OCI-LY3 (cell line): ENCODE measurements at regions not wholly inside any gene's neighbourhood (a gene's known extent, or its start where the extent isn't known, plus 50 kb on each side); places are given as distances from the start of the nearest gene placed in this dataset.

Source experiments
- EZH2phosphoT487 ChIP-seq: fragments of 200-600 bp; shearing (Covaris generic); IDR thresholded peaks from 2 replicates; pipeline ENCODE4 v1.6.1; 2018; ENCODE audit warnings: antibody characterized with exemption, mixed run types, low read depth
- TF ChIP-seq, protein P1 (sequence below): fragments of 200-600, 300-600 bp; sonication (generic); IDR thresholded peaks from 2 replicates; pipeline ENCODE4 v1.5.1; 2014; ENCODE audit warnings: antibody characterized with exemption, low read length, low read depth

DNA sequence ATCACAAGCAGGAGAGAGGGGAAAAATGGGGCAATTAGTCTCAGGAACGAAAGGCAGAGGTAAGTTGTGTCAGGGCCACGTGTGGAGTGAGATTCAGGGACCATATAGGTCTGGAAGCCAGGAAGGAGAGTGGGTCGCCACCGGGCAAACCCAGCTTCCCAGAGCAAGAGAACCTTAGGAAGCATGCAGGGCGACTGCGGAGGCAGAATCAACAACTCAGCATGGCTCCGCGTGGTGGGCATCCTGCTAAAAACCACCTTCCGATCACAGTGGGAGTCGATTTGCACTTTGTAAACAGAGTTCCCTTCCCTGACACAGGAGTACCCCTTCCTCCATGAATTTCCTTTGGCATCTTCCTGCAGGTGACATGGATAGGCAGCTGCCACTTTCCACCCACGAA is 114.6 kb downstream of the TTC32 start:
- TF ChIP-seq, protein P1, sequence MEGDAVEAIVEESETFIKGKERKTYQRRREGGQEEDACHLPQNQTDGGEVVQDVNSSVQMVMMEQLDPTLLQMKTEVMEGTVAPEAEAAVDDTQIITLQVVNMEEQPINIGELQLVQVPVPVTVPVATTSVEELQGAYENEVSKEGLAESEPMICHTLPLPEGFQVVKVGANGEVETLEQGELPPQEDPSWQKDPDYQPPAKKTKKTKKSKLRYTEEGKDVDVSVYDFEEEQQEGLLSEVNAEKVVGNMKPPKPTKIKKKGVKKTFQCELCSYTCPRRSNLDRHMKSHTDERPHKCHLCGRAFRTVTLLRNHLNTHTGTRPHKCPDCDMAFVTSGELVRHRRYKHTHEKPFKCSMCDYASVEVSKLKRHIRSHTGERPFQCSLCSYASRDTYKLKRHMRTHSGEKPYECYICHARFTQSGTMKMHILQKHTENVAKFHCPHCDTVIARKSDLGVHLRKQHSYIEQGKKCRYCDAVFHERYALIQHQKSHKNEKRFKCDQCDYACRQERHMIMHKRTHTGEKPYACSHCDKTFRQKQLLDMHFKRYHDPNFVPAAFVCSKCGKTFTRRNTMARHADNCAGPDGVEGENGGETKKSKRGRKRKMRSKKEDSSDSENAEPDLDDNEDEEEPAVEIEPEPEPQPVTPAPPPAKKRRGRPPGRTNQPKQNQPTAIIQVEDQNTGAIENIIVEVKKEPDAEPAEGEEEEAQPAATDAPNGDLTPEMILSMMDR: no peak
- TF ChIP-seq EZH2phosphoT487: no peak
